Activated CD4-positive, alpha-beta T cell treated with anti-CD3 and anti-CD28 coated beads for 24 hours (primary cell): ENCODE measurements at regions not wholly inside any gene's neighbourhood (a gene's known extent, or its start where the extent isn't known, plus 50 kb on each side); places are given as distances from the start of the nearest gene placed in this dataset.

Experiments
- DNase-seq, 2 donors: peaks; one replicate each; pipeline ENCODE4 v3.0.0-alpha.2; 2020; ENCODE audit warnings: low read depth in 2 of 2

- no peak for DNase-seq
These were observed 632.8 kb downstream of the BRINP1 start for GRCh38 chr9:118736406-118736805.

- no peak for DNase-seq
These were observed 618.0 kb downstream of the BRINP1 start for GRCh38 chr9:118751077-118751847.

- no peak for DNase-seq
These were observed 617.4 kb downstream of the BRINP1 start for GRCh38 chr9:118751848-118752223.

GRCh38 chr9:118761016-118761790 lies 608.0 kb downstream of the BRINP1 start:
- DNase-seq: no peak

- no peak for DNase-seq
These were observed 601.7 kb downstream of the BRINP1 start for GRCh38 chr9:118767571-118767970.

- no peak for DNase-seq
These were observed 586.3 kb downstream of the BRINP1 start for GRCh38 chr9:118782790-118783463.

- no peak for DNase-seq
These were observed 585.2 kb downstream of the BRINP1 start for GRCh38 chr9:118784033-118784432.

GRCh38 chr9:118785456-118785855 lies 583.8 kb downstream of the BRINP1 start:
- DNase-seq: no peak

GRCh38 chr9:118786877-118787276 lies 582.4 kb downstream of the BRINP1 start:
- no peak for DNase-seq

GRCh38 chr9:118809160-118809625 lies 560.0 kb downstream of the BRINP1 start:
- DNase-seq: no peak

GRCh38 chr9:118829334-118829733 lies 539.9 kb downstream of the BRINP1 start:
- DNase-seq: no peak

- no peak for DNase-seq
These were observed 536.9 kb downstream of the BRINP1 start for GRCh38 chr9:118832371-118832770.

GRCh38 chr9:118836891-118837290 lies 532.3 kb downstream of the BRINP1 start:
- no peak for DNase-seq

GRCh38 chr9:118871531-118871930 lies 497.7 kb downstream of the BRINP1 start:
- DNase-seq: no peak

- no peak for DNase-seq
These were observed 486.6 kb downstream of the BRINP1 start for GRCh38 chr9:118882684-118883083.

GRCh38 chr9:118883411-118883810 lies 485.8 kb downstream of the BRINP1 start:
- no peak for DNase-seq

GRCh38 chr9:118891213-118891612 lies 478.0 kb downstream of the BRINP1 start:
- DNase-seq: no peak

- DNase-seq: no peak
These were observed 472.8 kb downstream of the BRINP1 start for GRCh38 chr9:118896324-118897000.

- DNase-seq: no peak
These were observed 451.1 kb downstream of the BRINP1 start for GRCh38 chr9:118918180-118918579.

- no peak for DNase-seq
These were observed 440.5 kb downstream of the BRINP1 start for GRCh38 chr9:118928722-118929121.

- no peak for DNase-seq
These were observed 439.9 kb downstream of the BRINP1 start for GRCh38 chr9:118929287-118929686.

- no peak for DNase-seq
These were observed 437.3 kb downstream of the BRINP1 start for GRCh38 chr9:118931941-118932340.
